Stimulated activated CD8-positive, alpha-beta memory T cell treated with anti-CD3 and anti-CD28 coated beads, Interleukin-4, amount 100 ng/mL, for 1 hour (primary cell): ENCODE measurements at regions not wholly inside any gene's neighbourhood (a gene's known extent, or its start where the extent isn't known, plus 50 kb on each side); places are given as distances from the start of the nearest gene placed in this dataset.
"Not testable (repeated sequence)": the region's sequence is repeated elsewhere in the genome, so short reads cannot be mapped to it uniquely, and the experiment has no call there.

Experiments
- DNase-seq, 2 donors: peaks; one replicate each; pipeline ENCODE4 v3.0.0-alpha.2; 2020; ENCODE audit warnings: low read depth in 2 of 2, low spot score in 1 of 2

- DNase-seq = no peak
These were observed 87.7 kb downstream of the DCK start for GRCh38 chr4:71081192-71081591.

- no peak for DNase-seq
These were observed 100.3 kb downstream of the DCK start for GRCh38 chr4:71093745-71094144.

GRCh38 chr4:71094201-71094600, 100.8 kb downstream of the DCK start:
- DNase-seq = no peak

- DNase-seq = no peak
These were observed 101.7 kb downstream of the DCK start for GRCh38 chr4:71095141-71095540.

- no peak for DNase-seq
These were observed 102.1 kb downstream of the DCK start for GRCh38 chr4:71095545-71095944.

- DNase-seq = no peak
These were observed 114.3 kb downstream of the DCK start for GRCh38 chr4:71107726-71108125.

- DNase-seq = no peak
These were observed 117.0 kb downstream of the DCK start for GRCh38 chr4:71110499-71110898.

GRCh38 chr4:71111133-71111532, 117.7 kb downstream of the DCK start:
- DNase-seq = not testable (repeated sequence)

GRCh38 chr4:71113294-71113693, 119.8 kb downstream of the DCK start:
- DNase-seq = no peak

- DNase-seq = no peak
These were observed 127.5 kb downstream of the DCK start for GRCh38 chr4:71120831-71121524.

- DNase-seq = no peak
These were observed 130.5 kb downstream of the DCK start for GRCh38 chr4:71123951-71124350.

GRCh38 chr4:71125137-71125536, 131.7 kb downstream of the DCK start:
- DNase-seq = no peak

- DNase-seq = no peak
These were observed 133.3 kb downstream of the DCK start for GRCh38 chr4:71126719-71127118.

GRCh38 chr4:71130827-71131603, 137.6 kb downstream of the DCK start:
- no peak for DNase-seq

GRCh38 chr4:71132486-71132885, 139.0 kb downstream of the DCK start:
- DNase-seq = no peak

GRCh38 chr4:71133491-71133890, 140.0 kb downstream of the DCK start:
- DNase-seq = no peak

- no peak for DNase-seq
These were observed 142.6 kb downstream of the DCK start for GRCh38 chr4:71136071-71136470.

- no peak for DNase-seq
These were observed 144.7 kb downstream of the DCK start for GRCh38 chr4:71138007-71138615.

- no peak for DNase-seq
These were observed 147.1 kb downstream of the DCK start for GRCh38 chr4:71140563-71140962.

- DNase-seq = no peak
These were observed 147.7 kb downstream of the DCK start for GRCh38 chr4:71141125-71141524.

GRCh38 chr4:71147261-71147660, 153.8 kb downstream of the DCK start:
- no peak for DNase-seq

GRCh38 chr4:71148545-71148944, 155.1 kb downstream of the DCK start:
- no peak for DNase-seq
